ENCODE measurements at regions not wholly inside any gene's neighbourhood (a gene's known extent, or its start where the extent isn't known, plus 50 kb on each side); places are given as distances from the start of the nearest gene placed in this dataset.
A peak's percentile ranks its signal among the peaks of the same experiment; 100 is the strongest.
"Not testable (repeated sequence)": the region's sequence is repeated elsewhere in the genome, so short reads cannot be mapped to it uniquely, and the experiment has no call there.

GRCh38 chrX:123788193-123788592 lies 55.3 kb upstream of the THOC2 start:
- DNase-seq = not testable (repeated sequence)

DNA sequence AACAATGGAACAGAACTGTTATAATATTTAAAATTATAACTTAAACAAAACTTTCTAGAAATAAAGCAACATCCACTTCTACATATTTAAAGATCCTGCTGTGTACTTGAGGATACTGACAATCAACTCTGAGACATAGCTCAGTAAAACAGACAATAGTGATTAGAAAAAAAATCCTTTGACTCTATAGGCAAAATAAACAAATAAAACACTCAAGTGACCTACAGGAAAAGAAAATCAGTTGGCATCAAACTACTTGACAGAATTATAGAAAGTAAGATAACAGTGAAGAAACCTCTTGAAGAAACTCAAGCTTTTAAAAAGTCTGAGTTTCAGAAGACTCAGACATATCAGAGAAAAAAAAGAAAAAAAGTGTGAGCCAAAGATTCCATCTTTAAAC lies 55.9 kb upstream of the THOC2 start:
- no peak for DNase-seq

DNA sequence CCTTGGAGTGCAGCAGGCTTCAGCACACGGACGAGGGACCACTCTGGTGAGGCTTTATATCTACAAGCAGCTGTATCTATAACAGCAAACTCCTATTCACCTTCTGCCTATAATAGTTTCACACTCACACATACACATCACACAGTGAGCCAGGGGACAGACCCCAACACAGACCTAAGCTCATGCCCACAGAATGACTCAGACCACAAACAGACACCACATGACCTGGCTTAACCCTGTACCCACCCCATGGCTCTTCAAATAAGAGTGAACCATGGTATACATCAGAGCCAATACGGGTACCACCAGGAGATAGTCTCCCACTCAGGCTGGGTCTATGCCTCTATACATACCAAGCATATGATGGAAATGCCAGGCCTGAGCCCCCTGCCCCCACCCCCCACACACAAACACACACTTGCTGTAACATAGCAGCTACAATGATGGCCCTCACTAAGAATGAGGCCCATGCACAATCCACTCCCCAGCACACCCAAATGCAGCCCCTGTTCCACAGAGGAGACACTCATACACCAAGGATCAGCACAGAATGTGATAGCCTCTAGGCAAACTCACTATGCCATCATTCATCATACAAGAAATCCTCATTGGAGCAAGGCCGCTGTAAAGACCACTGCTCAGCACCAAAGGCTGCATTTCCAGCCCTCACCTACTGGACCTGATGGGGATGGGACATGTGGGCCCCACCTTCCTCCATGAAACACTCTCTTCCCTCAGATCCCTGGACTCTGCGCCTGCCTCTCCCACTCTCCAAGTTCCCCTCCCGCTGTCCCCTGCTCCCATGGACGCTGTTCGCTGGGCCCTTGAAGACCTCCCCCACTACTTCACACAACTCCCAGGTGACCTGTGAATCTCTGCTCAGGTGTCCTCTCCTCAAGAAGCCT lies 62.1 kb upstream of the XIAP start:
- no peak for DNase-seq

GRCh38 chrX:123798706-123799430 lies 61.0 kb upstream of the XIAP start:
- peak; percentile 60 to 87 for DNase-seq

GRCh38 chrX:123801901-123802300 lies 58.0 kb upstream of the XIAP start:
- no peak for DNase-seq

GRCh38 chrX:123803331-123803983 lies 56.4 kb upstream of the XIAP start:
- DNase-seq = peak; percentile 4 to 24

- DNase-seq = not testable (repeated sequence)
Observed at GRCh38 chrX:123803984-123804365, 55.9 kb upstream of the XIAP start.

GRCh38 chrX:123807835-123808416 lies 51.9 kb upstream of the XIAP start:
- DNase-seq = no peak

DNA sequence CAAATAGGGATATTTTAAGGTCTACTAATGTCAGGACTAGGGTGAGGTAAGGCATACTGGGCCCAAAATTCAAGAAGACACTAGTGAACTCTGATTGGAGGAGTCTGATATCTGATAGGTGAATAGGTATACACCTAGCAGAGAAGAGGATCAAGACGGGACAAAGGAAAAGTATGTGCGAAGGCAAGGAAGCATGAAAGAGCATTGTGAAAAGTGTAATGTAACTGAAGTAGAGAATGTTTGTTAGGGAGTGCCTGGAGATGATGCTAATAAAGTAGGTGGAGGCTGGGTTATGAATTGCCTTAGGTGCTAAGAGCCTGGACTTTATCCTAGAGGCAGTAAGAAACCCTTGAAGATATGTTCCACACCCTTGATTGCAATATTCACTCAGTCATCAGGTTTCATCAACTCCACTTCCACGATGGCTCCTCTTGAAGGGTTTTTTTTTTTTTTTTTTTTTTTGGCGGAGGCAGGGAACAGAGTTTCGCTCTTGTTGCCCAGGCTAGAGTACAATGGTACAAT lies 49.9 kb upstream of the XIAP start:
- no peak for DNase-seq
